B cell (primary cell): ENCODE measurements at regions not wholly inside any gene's neighbourhood (a gene's known extent, or its start where the extent isn't known, plus 50 kb on each side); places are given as distances from the start of the nearest gene placed in this dataset.

Experiments used
- ATAC-seq: fragments of 200-7000 bp; cut with Tn5 transposase; one replicate; pipeline ENCODE4 v1.10.0; 2021; ENCODE audit warnings: low read depth, mild to moderate bottlenecking, moderate number of reproducible peaks, moderate library complexity
- CTCF ChIA-PET: fragments of 350-600 bp; sonication (Branson Sonifier 250); formaldehyde crosslinking; loops from one replicate; lab custom pipeline; 2021; ENCODE audit warnings: antibody characterized with exemption, inconsistent platforms; lab: Charles Lee
- POLR2A ChIA-PET: fragments of 350-600 bp; sonication (Branson Sonifier 250); formaldehyde crosslinking; loops from one replicate; lab custom pipeline; 2021; ENCODE audit warnings: antibody characterized with exemption; lab: Charles Lee
- DNase-seq: peaks from one replicate; pipeline ENCODE4 v3.0.0; 2013
- H2AFZ ChIP-seq: 2 replicates; pipeline ENCODE4 v1.6.1; 2012; ENCODE audit warnings: mild to moderate bottlenecking, low read depth, low read length; ENCODE audit not compliant: insufficient read depth, poor library complexity, severe bottlenecking
- H3K27ac ChIP-seq, 2 donors: 1 replicate in 1 of 2; 2 replicates in 1 of 2; pipeline ENCODE4 v1.5.1; 2012 to 2013; ENCODE audit warnings: low read length in 2 of 2, mild to moderate bottlenecking in 2 of 2, moderate library complexity in 1 of 2
- H3K27me3 ChIP-seq, 4 experiments: fragments of 200-600 bp in 1 of 4; sonication (generic) in 1 of 4; replicated peaks in 1 of 4; 1 replicate in 2 of 4; 2 replicates in 2 of 4; pipeline versions ENCODE4 v1.6.1 to v1.7.0; 2013 to 2016; ENCODE audit warnings: low read length in 3 of 4, mild to moderate bottlenecking in 2 of 4, mixed read lengths in 1 of 4, moderate library complexity in 1 of 4; ENCODE audit not compliant: insufficient read depth in 4 of 4, control insufficient read depth in 3 of 4; ENCODE audit errors: control extremely low read depth in 1 of 4
- H3K36me3 ChIP-seq, 2 experiments: replicated peaks in 1 of 2; 1 replicate in 1 of 2; 2 replicates in 1 of 2; pipeline versions ENCODE4 v1.6.1 to v1.7.1; 2013; ENCODE audit warnings: low read length in 1 of 2; ENCODE audit not compliant: insufficient read depth in 2 of 2, control insufficient read depth in 1 of 2; ENCODE audit errors: control extremely low read depth in 1 of 2, extremely low read depth in 1 of 2
- H3K4me1 ChIP-seq, 2 donors: fragments of 200-600 bp in 1 of 2; sonication (generic) in 1 of 2; 1 replicate in 1 of 2; 2 replicates in 1 of 2; pipeline versions ENCODE4 v1.5.1 to v1.6.1; 2013 to 2017; ENCODE audit warnings: low read length in 2 of 2; ENCODE audit not compliant: control insufficient read depth in 2 of 2, insufficient read depth in 2 of 2
- H3K4me2 ChIP-seq: replicated peaks from 2 replicates; pipeline ENCODE3; 2012; ENCODE audit warnings: mild to moderate bottlenecking, low read depth, low read length; ENCODE audit not compliant: poor library complexity, severe bottlenecking
- H3K4me3 ChIP-seq, 5 experiments: fragments of 200-600 bp in 1 of 5; sonication (generic) in 1 of 5; 1 replicate in 3 of 5; 2 replicates in 2 of 5; pipeline versions ENCODE4 v1.5.1 to v1.7.0; 2011 to 2016; ENCODE audit warnings: low read length in 4 of 5, mild to moderate bottlenecking in 4 of 5, low read depth in 2 of 5, control low read depth in 1 of 5, moderate library complexity in 1 of 5; ENCODE audit not compliant: insufficient read depth in 1 of 5; ENCODE audit errors: control extremely low read depth in 1 of 5, extremely low read depth in 1 of 5
- H3K79me2 ChIP-seq: fragments of 200-600 bp; sonication (generic); one replicate; pipeline ENCODE4 v1.6.0; 2016; ENCODE audit warnings: low read length; ENCODE audit not compliant: control insufficient read depth, insufficient read depth
- H3K9ac ChIP-seq: fragments of 200-600 bp; sonication (generic); 2 replicates; pipeline ENCODE4 v1.6.1; 2017; ENCODE audit warnings: mild to moderate bottlenecking, low read length, moderate library complexity
- H3K9me3 ChIP-seq, 3 donors: one replicate each; pipeline versions ENCODE4 v1.6.1 to v1.7.1; 2013; ENCODE audit warnings: low read length in 2 of 3; ENCODE audit not compliant: control insufficient read depth in 2 of 3, insufficient read depth in 1 of 3; ENCODE audit errors: control extremely low read depth in 1 of 3
- H4K20me1 ChIP-seq: 2 replicates; pipeline ENCODE4 v1.6.0; 2012; ENCODE audit warnings: mild to moderate bottlenecking, low read length; ENCODE audit not compliant: insufficient read depth, control insufficient read depth, poor library complexity, severe bottlenecking
- H3K27ac Mint-ChIP-seq: one replicate; pipeline ENCODE4 v1.8.0; 2021; ENCODE audit warnings: mixed read lengths
- H3K27me3 Mint-ChIP-seq: one replicate; pipeline ENCODE4 v1.8.0; 2021; ENCODE audit warnings: mixed read lengths
- H3K4me1 Mint-ChIP-seq: one replicate; pipeline ENCODE4 v1.8.0; 2021; ENCODE audit warnings: mixed read lengths
- H3K4me3 Mint-ChIP-seq: one replicate; pipeline ENCODE4 v1.8.0; 2021; ENCODE audit warnings: mixed read lengths
- H3K9me3 Mint-ChIP-seq: one replicate; pipeline ENCODE4 v1.8.0; 2022; ENCODE audit warnings: mixed read lengths; ENCODE audit not compliant: insufficient read depth
- CTCF ChIP-seq: fragments of 200-600 bp; IDR thresholded peaks from one replicate; pipeline ENCODE4 v1.8.0; 2022; ENCODE audit warnings: antibody characterized with exemption, mild to moderate bottlenecking
- EZH2 ChIP-seq: IDR thresholded peaks from 2 replicates; pipeline ENCODE4 v1.6.1; 2012; ENCODE audit warnings: borderline replicate concordance, low read depth, mild to moderate bottlenecking, moderate library complexity, low read length; ENCODE audit not compliant: insufficient read depth, poor library complexity, severe bottlenecking
- WGBS: methylation state at CpG from one replicate; pipeline ENCODE4 v1.1.5; 2013; ENCODE audit warnings: missing lambda C conversion rate; ENCODE audit not compliant: insufficient coverage; 5-methylcytosine and 5-hydroxymethylcytosine counted together
- intact Hi-C: fragments of 100-400 bp; cut with micrococcal nuclease; formaldehyde crosslinking; loops from one replicate; pipeline ENCODE4 v1.10.0; 2022

DNA sequence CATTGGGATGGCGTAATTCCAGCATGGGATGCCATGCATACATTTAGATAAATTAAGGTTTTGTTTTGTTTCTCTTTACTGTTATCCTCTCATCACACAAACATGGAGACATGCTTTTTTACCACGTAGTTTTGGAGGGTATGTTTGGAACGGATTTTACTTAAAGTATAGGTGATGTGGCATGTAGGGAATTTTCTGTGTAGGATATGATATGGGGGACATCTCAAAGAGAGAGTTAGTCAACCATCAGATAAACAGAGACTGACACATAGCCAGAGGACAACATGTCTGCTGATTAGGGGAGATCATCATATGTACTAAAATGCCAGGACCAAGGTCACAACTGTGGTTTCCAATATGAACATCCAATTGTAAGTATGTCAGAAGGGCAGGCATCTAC lies 503.9 kb downstream of the HAPSTR1 start:
- intact Hi-C loops = no loop called here
- peaks cover 17% of the 10 kb centered on the region for H3K27me3 Mint-ChIP-seq
- no peaks in the 10 kb centered on the region for H3K9me3 Mint-ChIP-seq

GRCh38 chr16:9596788-9597187 lies 505.3 kb downstream of the HAPSTR1 start:
- Histone ChIP-seq H4K20me1 (no peaks in the 10 kb centered on the region), H3K36me3 (no peaks in the 10 kb centered on the region), H3K9me3 (no peaks in the 10 kb centered on the region), H3K79me2 (no peaks in the 10 kb centered on the region), H3K4me2 (no peak overlapping the region), H3K4me1 (no peaks in the 10 kb centered on the region), H3K27ac (no peak overlapping the region), H3K9ac (no peak overlapping the region), H3K27me3 (peaks cover 0 to 2% (median 1%) of the 10 kb centered on the region in 4 experiments), H2AFZ (no peak overlapping the region), H3K4me3 (no peak overlapping the region)
- 80% methylated on average over 1 of the region's 4 CpGs for WGBS
- TF ChIP-seq EZH2 = no peak
- no peak for TF ChIP-seq CTCF
- no peaks in the 10 kb centered on the region for H3K9me3 Mint-ChIP-seq
- H3K4me1 Mint-ChIP-seq = no peaks in the 10 kb centered on the region
- no peak for DNase-seq
- CTCF ChIA-PET = no interaction called here
- POLR2A ChIA-PET = no interaction called here
- intact Hi-C loops = no loop called here
- H3K27me3 Mint-ChIP-seq = peaks cover 17% of the 10 kb centered on the region
- H3K27ac Mint-ChIP-seq = no peak overlapping the region
- H3K4me3 Mint-ChIP-seq = no peak overlapping the region
- ATAC-seq = no peak

More for the DNA sequence above, 503.9 kb downstream of the HAPSTR1 start:
- H3K27ac ChIP-seq = no peak overlapping the region
- no peaks in the 10 kb centered on the region for H3K4me1 ChIP-seq
- Mint-ChIP-seq H3K27ac (no peak overlapping the region), H3K4me1 (no peaks in the 10 kb centered on the region), H3K4me3 (no peak overlapping the region)
- no peak overlapping the region for H3K4me2 ChIP-seq
- ATAC-seq = no peak
- ChIA-PET POLR2A (no interaction called here), CTCF (no interaction called here)
- no peaks in the 10 kb centered on the region for H3K79me2 ChIP-seq
- H3K9me3 ChIP-seq = no peaks in the 10 kb centered on the region
- DNase-seq = no peak
- H4K20me1 ChIP-seq = no peaks in the 10 kb centered on the region
- no peak overlapping the region for H3K4me3 ChIP-seq
- H3K36me3 ChIP-seq = no peaks in the 10 kb centered on the region
- no peak overlapping the region for H3K9ac ChIP-seq
- H2AFZ ChIP-seq = no peak overlapping the region
- no peak for TF ChIP-seq CTCF
- TF ChIP-seq EZH2 = no peak
- peaks cover 0 to 2% (median 1%) of the 10 kb centered on the region in 4 experiments for H3K27me3 ChIP-seq
- WGBS = no CpG with 5 or more reads among the region's 3 CpGs
